NCI-H82 (cell line): ENCODE measurements at regions not wholly inside any gene's neighbourhood (a gene's known extent, or its start where the extent isn't known, plus 50 kb on each side); places are given as distances from the start of the nearest gene placed in this dataset.
A peak's percentile ranks its signal among the peaks of the same experiment; 100 is the strongest.

Experiments
- DNase-seq: peaks from one replicate; lab custom pipeline; 2025; lab: John Stamatoyannopoulos, UW

- DNase-seq: no peak
Observed at GRCh38 chr16:52874042-52874441, 178.7 kb downstream of the CHD9NB start.

GRCh38 chr16:52872731-52873130 lies 180.0 kb downstream of the CHD9NB start:
- DNase-seq: no peak

DNA sequence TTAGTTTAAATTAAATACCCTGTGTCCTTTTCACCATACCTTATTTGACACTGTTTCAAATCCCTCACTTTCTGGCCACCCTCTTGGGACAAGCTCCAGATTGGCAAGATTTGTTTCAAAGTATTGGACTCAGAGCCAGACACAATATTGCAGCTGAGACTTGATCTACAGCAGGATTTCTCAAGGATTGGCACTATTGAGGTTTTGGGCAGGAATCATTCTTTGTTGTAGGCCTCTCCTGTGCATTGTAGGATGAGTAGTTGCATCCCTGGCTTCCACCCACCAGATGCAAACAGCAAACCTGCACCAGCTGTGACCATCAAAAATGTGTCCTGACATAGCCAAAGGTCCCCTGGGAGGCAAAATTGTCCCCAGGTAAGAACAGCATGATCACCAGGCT lies 181.2 kb downstream of the CHD9NB start:
- no peak for DNase-seq

- DNase-seq: no peak
Observed at GRCh38 chr16:52869243-52869642, 183.5 kb downstream of the CHD9NB start.

- no peak for DNase-seq
Observed at GRCh38 chr16:52863000-52863399, 189.7 kb downstream of the CHD9NB start.

DNA sequence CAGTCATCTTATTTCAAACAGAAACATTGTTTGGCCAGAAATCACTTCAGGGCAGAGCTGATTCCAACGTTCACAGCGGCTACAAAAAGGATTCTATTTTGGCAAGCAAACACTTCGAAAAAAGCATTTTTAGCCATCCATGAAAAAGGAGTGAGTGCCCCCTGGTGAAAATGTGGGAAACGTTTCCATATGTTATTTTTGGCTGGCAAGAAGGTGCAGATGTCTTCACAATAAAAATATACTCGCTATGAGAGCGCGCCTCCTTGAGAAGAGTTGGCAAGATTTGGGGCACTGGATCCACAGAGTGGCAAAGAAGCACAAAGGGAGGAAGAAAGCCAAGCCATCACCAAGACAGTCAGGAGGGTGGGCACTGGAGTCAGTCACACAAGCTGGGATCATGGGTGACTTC lies 191.1 kb downstream of the CHD9NB start:
- DNase-seq: peak; percentile 61

DNA sequence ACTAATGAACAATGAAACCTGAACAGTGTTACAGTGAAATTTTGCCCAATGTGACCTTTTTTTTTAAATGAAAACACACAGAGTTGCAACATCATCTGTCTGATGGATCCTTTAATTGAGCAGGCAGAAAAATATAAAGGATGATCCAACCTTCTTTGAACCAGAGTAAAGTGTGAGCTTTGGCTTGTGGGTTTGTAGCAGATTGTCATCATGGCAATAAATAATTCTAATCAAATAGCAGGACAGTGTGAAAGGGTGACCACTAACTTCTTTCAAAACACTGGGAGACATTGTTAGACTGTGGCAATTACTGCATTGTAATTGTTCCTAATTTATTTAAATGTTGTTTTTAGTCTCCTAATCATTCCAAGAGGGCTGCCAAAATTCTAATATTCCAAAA lies 197.2 kb downstream of the CHD9NB start:
- no peak for DNase-seq

- no peak for DNase-seq
Observed at GRCh38 chr16:52852978-52853377, 199.7 kb downstream of the CHD9NB start.

DNA sequence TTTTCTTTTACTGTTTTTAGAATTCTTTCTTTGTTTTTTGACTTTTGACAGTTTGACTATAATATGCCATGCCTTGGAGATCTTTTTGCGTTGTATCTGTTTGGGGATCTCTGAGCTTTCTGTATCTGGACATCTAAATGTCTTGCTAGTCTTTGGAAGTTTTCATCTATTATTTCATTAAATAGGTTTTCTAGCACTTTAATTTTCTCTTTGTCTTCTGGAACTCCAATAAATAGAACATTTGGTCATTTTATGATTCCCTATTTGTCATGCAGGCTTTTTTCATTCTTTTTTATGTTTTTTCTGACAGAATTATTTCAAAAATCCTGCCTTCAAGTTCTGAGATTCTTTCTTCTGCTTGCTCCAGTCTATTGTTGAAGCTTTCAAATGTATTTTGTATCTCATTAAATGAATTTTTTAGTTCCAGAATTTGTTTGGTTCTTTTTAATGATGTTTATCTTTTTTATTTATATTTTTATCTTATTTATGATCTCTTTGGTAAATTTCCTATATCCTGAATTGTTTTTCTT lies 201.4 kb downstream of the CHD9NB start:
- DNase-seq: no peak

DNA sequence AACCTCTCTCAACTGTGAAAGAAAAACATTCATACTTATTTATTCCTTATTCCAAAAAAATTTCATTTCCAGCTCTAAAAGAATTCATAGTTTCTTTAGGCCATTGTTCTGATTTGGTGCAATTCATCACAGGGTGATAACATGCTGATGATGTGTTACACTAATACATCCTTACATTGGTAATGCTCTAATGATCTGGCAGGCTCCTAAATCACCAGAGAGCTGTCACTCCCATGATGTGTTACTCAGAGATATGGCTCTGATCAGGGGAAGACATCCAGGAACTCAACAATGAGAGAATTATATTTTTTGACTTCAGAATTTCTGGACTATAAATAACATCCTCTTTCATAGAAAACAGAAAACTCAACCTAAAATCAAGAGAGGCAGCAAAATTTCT lies 209.3 kb downstream of the CHD9NB start:
- no peak for DNase-seq

- DNase-seq: no peak
Observed at GRCh38 chr16:52837251-52837650, 215.4 kb downstream of the CHD9NB start.

GRCh38 chr16:52834736-52835465 lies 217.8 kb downstream of the CHD9NB start:
- DNase-seq: no peak

DNA sequence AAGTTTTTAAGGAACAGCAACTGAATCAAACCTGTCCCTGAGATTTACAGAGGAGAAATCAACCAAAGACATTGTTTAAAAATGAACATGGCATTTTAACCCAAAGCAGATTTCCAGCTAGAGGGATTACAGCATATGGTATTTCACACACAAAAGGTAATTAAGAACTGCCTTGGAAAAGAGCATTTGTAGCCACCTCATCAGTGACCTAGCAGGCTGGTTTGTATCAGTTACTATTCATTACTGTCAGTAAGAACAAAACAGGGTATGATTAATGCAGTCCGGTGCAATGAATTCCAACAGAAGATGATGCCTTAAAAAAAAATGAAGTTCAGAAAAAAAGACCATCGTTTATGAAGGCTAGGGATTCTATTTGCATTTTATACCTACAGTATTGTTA lies 219.9 kb downstream of the CHD9NB start:
- peak; percentile 21 for DNase-seq

DNA sequence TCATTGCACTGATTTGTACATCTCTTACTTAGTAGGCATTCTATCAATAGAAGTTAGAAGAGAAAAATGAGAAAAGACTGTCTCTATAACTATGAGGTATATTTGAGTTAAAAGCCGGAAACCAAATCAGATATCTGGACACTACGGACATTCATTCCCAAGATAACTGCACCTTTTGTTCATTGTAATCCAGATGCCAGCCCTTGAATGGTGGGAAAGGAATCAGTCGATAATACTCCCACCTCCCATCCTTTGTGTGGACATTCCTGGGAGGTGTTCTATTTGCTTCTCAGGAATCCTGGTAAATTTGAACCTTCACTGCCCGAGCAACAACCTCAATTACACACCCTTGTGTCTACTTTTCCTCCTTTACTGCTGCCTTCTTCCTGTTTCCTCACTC lies 225.2 kb downstream of the CHD9NB start:
- no peak for DNase-seq

DNA sequence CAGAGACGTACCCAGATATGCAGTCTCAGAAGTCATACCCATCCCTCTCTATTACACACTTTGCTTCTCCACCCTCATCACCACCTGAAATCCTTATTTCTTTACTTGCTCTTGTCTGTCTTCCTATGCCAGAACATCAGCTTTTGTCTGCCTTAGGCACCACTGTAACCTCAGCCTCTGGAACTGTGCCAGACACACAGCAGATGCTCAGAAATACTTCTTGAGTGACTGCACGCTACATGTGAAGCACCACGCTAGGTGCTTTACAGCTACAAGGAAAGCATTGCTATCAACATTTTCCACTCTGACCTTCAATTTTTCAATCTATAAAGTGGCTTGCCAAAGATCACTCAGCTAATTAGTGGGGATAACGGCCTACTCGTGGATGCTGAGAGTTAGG lies 226.8 kb downstream of the CHD9NB start:
- peak; percentile 78 for DNase-seq

GRCh38 chr16:52819808-52820207 lies 232.9 kb downstream of the CHD9NB start:
- DNase-seq: no peak

DNA sequence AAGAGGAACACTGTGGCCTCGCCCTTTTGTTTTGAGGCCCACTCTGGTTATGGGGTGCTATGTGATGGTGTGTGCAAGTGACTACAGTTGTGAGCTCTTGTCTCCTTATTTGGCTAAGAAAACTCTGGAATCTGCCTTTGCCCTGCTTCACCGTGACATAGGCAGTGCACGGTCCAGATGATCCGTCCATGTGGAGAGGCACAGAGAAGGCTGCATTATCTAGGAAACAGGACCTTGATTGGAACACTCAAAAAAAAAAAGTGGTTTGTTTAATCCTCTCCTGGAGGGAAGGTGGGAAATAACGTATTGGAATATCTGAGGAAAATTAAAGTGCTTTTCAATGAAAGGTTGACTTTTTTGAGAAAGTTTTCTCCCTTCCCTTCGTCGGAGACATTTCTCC lies 233.3 kb downstream of the CHD9NB start:
- DNase-seq: peak; percentile 35

DNA sequence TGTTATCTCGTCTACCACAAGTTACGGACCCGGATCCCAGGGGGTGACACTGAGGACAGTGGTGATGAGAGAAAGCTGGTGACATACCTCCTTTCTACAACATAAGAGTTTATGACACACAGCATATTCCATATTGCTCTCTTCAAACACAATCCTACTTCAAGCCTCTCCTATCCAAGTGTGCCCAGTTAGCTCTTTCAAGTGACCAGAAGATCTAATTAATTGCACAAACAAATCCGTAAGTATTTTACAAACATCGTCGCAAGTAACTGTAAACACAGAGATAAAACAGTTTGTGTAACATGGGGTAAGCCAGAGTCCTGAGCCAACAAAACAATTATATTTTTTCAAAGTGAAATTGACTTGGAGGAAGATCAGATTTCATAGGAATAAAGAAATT lies 235.0 kb downstream of the CHD9NB start:
- no peak for DNase-seq

DNA sequence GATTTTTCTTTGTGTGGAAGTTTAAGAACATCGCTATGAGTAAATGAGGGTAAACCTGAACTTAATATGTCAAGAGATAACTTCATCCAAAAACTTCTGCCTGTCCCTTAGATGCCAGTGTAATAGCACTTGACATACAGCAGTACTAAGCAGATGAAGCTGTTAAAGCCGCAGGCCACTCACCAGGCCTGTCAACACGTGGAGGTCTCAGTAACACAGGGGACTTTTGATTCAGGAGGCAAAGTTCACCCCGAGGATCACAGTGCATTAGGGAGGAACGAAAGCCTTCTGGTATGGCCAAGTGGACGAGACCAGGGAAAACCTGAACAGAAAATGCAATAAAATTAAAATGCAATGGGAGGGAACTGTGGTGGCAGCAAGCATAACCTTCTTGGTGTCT lies 235.7 kb downstream of the CHD9NB start:
- DNase-seq: no peak

DNA sequence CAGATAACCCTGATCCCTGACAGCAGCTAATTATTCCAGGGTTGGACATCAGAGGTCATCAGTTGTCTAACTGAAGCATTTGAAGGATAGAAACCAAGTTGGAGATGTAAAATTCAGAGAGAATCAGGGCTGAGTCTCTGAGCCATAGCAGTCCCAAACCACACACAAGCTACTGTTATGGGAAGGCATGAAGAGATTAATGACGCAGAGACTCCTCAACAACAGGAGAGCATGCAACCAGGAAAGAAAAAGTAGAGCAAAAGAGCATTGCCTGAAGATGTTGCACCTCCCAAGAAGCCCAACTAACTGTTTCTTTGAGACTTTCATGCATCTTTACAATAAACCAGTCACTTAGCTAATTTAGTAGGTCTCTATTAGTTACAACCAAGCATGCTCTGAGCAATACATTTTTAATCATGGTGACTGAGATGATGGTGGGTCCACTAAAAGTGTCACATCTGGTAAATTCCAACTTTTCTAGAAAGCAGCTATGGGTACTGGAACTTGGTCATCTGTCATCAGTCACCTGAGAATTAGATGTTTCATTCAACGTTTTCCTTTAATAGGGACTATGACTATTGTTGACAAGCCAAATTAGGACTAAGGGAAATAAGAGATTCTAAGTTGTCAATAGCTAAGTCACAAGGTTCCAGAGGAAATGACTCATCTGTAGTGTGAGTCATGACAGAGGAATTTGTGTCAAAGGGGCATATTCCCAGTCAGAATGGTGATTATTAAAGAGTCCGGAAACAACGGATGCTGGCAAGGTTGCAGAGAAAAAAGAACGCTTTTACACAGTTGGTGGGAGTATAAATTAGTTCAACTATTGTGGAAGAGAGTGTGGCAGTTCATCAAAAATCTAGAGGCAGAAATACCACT lies 239.8 kb downstream of the CHD9NB start:
- no peak for DNase-seq

- peak; percentile 6 for DNase-seq
Observed at GRCh38 chr16:52805559-52806168, 247.0 kb downstream of the CHD9NB start.

DNA sequence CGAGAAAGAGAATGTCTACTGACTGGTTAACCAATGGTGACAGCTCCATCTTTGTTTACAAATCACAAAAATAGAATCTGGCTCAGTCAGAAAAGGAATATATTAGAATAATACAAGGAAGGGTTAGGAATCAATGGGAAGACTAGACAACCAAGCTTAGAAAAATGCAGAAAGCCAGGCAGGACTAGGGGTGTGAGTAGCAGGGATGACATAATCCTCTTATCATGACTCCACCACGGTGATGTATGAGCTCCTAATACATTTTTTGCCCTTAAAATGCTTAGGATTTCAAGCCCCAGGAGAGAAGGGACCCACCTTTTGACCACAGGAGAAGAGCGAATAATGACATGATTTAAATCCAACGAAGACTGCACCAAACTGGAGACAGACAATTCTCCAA lies 252.3 kb downstream of the CHD9NB start:
- peak; percentile 62 for DNase-seq

DNA sequence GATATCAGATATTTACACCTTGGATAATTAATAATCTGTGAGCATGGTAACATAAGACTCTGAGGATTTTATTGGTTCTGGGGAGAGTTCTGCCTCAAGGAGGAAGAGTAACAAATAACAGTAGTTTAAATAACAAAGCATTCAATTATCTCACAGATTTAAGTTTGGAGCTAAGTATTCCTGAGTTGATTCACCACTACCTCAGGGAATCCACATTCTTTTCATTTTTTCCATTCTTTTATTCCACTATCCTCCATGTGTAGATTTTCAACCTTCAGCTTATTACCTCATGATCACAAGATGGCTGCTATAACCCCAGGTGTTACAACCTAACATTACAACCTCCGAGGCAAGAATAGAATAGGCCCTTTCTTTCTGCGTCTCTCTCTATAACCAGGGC lies 252.2 kb upstream of the TOX3 start:
- no peak for DNase-seq
